ENCODE measurements at regions not wholly inside any gene's neighbourhood (a gene's known extent, or its start where the extent isn't known, plus 50 kb on each side); places are given as distances from the start of the nearest gene placed in this dataset.

DNA sequence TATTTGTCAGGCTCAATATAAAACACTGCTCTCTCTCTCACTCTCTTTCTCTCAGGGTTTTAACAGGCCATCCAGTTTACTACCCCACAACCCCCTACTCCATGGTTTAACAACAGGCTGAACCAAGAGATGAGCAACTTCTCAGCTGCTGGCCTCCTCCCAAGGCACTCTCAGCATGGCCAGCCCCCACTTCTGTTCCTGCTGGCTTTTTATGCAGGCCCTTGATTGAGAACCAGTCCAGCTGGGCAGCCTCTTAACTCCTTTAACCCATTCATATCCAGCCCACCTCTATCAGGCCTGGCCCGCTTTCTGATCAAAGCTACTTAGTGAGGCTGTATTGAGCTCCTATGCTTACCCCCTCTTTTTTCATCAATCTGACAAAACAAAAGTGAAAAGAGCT, 346.8 kb upstream of the POU3F2 start:
- no peak for DNase-seq

DNA sequence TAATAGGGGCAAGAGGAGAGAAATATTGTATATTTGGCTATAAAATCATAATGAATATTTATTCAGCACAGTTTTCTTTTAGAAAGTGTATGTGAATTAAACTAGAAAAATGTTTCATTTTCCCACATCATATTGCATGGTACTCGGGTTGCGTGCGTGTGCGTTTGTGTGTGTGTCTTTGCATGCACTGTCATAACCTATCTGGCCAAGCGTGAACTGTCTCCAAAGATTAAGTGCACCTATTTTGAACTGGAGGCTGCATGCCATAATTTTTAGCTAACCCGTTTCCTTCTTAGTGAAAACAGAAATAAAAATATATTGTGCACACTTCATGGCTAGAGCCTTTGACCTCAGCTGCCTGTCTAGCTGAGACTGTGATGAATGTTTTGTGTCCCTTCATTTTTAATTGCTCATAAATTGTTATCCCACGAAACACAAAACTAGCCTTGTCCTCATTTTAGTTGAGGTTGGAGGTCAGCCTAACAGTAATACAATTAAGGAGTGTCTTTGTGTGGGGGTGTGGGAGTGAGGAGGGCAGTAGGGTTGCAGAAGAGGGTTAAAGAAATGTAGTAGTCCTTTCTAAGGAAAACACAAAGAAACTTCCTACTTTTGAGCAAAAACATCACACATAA, 336.1 kb upstream of the POU3F2 start:
- no peak for DNase-seq

DNA sequence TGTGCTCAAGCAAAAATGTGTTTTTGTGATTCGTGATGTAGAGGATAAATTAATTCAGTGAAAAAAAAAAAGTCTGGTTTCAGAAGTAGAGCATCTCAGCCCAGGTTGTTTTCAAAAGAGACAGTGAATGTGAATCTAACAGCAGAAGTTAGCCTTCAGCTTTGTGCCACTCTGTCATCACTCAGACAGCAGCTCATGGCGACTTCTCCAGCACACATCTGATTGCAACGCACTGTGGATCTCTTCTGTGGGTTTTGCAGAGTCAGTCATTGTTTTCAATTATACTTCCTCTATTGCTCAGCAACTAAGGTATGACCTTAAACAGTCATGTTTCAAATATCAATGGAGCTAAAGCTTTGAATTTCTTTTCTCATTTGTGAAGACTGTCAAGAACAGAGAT, 335.5 kb upstream of the POU3F2 start:
- no peak for DNase-seq

DNA sequence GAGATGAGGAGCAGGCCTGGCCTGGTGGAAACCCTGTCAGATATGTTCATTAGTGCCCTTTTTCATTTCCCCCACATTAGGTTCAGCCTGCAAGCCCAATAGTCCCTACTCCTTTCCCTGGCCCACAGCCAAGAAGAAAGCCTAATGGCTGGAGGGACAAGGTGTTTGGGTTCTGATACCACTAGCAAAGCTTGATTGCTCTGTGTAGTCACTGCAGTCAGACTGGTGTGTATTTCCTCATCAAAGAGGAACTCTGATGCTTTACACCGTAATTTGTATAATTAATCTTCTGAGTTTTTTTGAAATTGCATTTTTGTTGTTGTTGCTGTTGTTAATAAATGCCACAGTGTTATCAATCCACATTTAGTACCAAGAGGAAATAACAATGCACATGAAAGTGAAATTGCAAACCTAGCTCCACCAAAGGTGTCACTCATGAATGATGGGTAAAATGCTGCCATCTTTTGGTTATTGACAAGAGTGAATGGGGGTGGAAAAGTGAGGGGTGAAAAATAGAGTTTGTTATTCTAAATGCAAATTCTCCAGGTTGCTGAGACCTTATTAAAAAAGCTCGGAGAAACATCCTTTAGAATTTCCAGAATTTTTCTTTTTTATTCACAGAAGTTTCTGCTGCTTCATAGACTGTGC, 320.2 kb upstream of the POU3F2 start:
- DNase-seq = no peak

DNA sequence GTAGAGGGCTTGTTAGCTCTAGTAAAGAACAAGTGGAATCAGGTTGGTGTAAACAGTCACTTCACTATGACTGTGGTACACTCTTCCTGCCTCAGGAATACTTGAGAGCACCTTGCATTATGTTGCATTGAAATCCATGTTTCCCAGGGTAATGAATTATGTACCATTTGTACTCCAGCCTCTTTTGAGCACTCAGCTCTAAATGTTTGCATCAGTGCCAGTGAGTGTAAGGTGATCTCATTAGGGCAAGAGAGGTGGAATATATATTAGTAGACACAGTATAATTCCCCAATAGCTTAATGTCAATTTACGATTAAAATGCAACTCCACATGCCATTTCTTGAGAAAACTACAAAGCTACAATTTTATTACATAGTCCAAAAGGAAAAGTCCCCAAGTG, 319.6 kb upstream of the POU3F2 start:
- DNase-seq = no peak

DNA sequence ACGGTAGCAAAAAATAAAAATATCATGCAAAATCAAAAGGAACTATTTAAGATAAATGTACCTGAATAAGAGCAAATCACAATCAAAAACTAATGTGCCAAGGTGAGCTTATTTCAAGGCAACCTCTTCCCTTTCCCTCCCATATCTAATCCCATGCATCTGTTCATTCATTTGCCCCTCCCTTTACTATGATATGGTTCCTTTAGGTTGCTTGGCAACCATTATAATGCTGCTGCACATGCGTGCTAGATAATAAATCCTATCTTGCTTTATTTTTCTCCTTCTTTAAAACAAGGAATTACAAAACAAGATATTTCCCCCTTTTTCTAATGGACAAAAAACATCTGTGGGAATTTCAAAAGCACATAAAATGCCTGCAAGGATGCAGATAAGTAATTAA, 318.2 kb upstream of the POU3F2 start:
- no peak for DNase-seq

DNA sequence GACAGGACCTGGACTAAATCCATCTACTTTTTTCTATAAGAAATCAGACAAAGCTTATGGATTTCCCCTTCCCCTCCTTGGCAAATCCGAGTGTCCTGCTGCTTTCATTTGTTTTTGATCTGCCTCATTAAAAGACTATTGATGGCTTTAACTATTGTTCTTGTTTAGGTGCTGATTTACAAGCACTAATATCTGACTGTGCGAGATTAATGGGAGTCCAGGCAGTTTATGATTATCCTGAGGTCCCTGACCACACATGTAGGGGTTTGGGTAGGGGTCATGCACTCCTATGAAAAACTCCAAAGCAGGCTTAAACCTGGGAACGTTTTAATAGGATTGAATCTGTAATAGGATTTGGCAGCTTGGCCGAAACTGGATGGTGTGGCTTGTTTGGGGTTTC, 317.5 kb upstream of the POU3F2 start:
- no peak for DNase-seq

DNA sequence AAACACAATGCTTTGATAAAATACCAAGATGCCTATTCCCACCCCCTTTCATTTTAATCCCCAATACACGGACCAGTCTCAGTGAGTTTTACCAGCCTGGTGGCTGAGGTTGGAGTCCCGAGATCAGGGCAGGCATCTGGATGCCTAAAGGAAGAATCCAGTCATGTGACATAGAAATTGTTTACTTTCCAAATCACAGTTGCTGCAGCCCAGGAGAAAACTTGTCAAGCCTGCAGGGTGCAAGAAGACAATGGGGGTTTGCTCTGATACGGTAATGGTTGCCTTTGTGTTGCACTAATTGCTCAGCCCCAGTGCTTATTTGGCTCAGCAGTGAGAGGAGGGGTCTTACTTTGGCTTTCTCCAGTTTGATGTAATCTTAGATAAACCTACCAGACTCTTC, 308.5 kb upstream of the POU3F2 start:
- no peak for DNase-seq

DNA sequence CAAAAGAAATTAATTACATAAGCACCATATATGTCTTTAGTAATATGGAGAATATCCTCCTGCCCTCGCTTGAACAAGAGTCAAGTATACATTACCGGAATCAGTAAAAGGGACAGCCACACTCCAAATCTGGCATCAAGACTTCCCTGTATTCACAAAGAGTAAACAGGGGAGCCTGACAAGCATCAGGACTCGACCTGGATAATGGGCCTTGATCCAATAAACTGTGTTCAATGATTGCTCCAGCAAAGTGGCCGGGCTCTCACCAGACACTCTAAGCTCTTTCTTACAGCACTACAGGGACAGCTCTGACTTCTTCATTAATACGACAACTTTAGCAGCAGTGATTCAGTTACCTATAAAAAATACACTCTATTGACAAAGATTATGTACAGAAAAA, 307.9 kb upstream of the POU3F2 start:
- DNase-seq = no peak

DNA sequence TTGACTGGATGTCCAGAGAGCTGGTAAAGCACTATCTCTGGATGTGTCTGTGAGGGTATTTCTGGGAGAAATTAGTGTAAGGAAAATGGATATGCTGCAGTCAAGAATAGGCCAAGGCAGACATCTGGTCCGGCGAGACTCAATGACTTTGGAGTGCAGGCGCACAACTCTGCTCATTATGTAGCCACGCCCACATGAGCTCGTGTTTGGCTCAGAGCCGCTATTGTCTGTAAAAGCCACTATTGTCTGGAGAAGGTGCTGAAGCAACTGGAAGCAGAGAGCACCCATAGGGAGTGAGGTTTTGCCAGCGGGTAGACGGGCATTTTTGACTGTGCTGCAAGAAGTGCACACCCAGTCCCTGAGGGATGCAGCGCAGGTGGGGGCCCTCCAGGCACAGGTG, 305.0 kb upstream of the POU3F2 start:
- DNase-seq = no peak

DNA sequence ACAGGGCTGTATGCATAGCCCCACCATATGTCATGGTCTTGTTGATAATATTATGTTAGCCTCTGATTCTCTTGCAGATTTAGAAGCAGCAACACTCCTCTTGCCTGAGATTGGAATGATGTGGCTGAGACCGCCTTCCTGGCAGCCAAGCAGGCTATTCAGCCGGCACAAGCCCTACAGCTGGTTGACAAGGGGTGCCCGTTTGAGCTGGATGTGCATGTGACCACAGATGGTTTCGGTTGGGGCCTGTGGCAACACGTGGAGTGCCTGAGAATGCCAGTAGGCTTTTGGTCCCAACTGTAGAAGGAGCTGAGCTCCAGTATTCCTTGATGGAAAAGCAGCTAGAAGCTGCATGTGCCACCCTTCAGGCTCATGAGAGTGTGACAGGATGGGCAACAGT, 303.6 kb upstream of the POU3F2 start:
- no peak for DNase-seq

DNA sequence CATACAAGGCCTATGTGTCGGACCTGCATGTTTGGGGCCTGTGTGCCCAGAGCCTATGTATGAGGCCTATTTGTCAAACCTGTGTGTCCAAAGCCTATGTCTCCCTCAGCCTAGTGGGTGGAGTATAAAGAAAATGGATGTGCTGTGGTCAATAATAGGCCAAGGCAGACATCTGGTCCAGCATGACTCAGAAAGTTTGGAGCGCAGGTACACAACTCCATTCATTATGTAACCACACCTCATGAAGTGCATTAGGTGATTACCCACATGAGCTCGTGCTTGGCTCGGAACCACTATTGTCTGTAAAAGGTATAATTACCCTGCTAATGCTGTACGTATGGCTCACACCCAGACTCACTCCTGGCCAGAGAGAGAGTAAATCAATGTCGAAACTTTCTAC, 302.4 kb upstream of the POU3F2 start:
- no peak for DNase-seq

DNA sequence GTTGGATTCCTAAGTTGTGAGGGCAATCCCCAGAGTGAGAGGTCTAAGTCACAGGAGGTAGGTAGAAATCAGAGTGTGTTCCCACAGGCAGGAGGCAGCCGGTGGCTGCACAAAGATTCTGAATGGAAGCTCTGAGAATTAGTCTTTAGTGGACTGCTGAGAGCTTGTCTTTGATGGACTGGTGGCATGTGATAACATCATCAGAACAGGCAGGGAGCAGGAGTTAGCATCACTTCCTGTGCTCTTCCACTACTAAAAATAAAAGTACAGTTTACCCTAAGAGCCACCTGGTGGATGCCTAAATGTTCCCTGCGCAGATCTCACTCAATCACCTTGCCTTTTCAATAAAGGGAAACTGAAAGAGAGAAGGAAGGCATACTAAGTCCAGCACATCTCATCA, 294.6 kb upstream of the POU3F2 start:
- DNase-seq = no peak

DNA sequence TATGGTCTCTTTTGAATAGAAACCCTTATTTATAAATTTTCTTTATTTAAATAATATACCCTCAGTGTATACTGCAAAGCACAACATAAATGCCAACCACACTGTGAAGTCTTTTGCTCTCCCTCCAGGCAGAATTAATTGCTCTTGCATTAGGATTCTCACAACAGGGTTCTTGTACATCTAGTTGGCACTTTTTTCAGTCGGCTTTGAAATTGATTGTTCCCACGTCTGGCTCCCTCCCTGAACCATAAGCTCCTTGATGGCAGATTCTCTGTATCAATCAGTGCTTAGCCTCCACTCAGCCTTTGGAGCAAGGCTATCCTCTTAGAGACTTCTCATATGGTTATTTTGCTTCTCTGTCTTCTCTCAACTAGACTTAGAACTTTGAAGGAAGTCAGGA, 288.0 kb upstream of the POU3F2 start:
- DNase-seq = no peak

DNA sequence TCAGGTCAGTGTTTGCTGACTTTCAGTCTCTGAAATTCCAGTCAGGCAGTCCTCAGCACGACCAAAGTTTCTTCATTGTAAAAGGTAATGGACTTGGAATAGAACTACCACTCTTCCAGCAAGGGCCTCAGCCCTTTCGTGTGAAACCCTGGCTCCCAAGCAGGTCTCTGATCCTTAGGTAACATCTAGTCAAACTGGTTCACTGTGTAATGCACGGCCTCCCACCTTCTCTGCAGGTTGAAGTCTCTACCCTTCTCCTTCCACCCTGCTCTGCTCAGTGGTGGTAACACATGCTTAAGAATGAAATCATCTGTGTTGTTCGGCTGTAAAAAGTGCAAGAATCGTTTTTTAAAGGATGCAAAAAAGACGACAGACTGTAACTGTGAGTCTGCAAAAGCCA, 287.2 kb upstream of the POU3F2 start:
- DNase-seq = no peak

DNA sequence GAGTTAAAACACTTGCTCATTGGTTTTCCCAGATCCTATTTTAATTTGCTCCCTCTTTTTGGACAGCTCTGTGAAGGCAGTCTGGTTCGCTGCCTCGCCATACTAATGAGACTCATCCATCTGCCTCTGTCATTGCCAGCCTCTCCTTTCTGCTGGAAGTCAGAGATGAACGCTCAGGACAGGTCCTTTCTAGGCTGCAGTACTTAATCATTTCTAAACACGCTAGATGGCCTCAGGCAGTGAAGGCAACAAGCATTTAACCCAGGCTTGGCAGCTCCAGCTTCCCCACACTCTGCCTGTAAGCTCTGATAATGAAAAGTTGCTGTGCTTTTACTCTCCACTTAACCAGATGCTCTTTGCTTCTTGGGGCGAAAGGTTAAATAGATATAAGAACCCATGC, 286.7 kb upstream of the POU3F2 start:
- DNase-seq = peak; percentile 12

DNA sequence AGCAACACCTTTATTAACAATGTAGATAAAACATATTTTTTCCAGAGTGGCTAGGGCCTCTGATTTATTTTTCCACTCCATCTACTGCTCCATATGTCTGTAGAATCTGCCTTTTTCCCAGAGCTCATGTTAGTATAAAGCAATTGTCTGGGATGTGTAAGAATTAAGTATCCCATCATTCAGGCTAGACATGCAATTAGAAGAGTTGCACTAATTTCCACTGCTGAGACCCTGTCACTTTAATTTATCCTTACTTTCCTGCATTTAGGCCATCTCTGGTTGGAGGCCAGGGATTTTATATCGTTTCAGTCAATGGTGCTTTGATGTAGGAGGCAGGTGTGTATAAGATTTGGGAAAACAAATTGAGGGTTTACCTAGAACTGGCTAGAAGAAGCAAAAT, 286.1 kb upstream of the POU3F2 start:
- no peak for DNase-seq

DNA sequence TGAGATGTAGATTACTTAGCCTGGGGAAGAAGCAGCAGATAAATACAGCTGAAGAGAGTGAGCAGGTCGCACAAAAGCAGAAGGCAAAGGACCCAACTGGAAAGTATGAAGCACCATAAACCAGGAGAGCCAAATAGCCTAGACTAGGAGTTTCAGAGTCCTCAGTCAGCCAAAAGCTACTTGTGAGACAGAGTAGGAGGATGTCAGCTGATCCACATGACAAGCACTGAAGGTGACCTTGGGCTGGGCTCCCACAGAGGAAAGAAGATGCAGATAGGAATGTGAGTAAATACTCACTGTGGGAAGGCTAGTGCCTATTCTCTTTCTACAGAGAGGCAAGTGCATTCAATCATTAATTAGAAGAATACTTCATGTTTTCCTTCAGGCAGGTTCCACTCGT, 274.0 kb upstream of the POU3F2 start:
- DNase-seq = no peak

DNA sequence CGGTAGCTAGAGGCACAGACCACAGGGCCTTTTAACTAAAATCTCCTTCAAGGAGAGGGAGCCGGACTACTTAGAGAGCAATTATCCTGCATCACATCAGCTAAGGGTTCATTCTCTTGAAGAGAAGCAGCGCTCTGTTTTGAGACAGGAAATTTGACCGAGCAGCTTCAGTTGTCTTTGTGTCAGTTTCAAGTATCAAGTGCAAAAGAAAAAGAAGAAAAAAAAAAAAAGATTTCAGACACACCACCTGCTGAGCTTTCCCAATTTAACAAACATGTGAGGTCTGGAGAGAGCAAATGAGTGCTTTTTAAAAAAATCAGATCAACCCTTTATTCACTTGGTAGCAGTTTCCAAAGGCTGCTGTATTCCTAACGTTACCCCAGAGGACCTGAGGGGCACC, 273.5 kb upstream of the POU3F2 start:
- DNase-seq = peak; percentile 35

DNA sequence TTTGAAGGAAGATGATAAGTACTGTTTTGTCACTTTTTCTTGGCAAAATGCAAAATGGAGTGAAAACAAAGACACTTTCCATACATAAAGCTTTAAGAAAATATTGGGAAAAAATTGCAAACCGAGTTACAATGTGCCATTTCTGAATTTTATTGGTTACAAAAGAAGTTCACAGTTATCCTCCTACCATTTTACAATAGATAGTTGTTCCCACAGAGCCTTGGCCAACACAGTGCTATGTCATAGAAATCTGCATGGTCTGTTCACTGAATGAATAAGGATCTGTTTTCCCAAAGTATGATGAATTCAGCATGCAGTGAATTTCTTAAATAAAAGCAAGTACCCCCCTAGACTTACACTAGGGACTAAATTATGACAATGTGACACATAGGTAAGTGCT, 268.2 kb upstream of the POU3F2 start:
- DNase-seq = no peak

DNA sequence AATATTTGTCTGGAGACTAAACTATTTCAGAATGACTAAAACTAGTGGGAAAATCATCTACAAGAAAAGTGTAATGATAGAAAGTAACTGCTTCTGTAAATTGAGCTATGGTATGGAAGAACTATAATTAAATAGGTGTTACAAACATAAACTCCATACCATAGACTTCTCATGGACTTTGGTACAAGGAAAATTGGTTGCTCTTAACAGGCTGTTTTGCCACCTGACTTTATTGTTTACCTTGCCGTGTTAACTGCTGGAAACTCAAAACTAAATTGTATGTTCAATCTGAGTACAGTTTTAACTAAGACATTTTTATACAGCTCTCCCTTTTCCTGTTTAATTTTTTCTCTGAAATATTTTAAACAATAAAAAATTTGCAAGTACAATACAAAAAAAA, 261.8 kb upstream of the POU3F2 start:
- no peak for DNase-seq

DNA sequence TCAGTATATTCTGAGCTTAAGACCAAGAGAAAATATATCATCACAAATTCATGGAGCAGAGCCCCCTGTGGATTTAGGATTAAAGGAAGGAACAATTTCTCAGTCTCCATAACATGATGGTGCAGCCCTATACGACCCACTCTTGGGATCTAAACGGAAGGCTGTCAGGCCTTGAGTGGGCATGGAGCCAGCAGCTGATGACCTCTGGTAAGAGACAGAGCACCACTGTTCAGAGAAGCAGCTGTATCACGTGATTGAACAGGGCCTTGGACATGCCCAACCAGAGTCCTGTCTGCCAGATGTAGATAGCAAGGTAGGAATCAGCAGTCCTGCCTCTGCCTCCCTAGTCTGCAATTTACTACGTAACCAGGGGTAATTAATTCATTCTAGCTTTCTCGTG, 259.4 kb upstream of the POU3F2 start:
- peak; percentile 1 for DNase-seq

DNA sequence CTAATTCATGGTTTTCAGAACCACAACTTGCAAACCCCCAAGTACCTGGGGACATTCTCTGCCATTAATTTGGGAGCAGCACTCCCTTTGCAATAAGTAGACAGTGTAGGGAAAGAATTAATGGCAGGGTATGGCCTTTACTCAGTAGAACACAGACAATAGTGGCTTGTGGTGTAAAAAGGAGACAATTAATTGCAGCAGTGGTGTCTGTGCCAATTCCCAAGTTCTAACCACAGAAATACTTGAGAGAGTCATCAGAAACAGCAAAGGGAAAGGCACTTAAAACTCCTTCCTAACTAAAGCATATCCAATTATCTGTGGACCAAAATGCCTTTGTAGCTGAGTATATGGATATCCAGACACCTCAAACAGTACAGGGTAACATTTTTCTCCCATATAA, 257.6 kb upstream of the POU3F2 start:
- DNase-seq = no peak

DNA sequence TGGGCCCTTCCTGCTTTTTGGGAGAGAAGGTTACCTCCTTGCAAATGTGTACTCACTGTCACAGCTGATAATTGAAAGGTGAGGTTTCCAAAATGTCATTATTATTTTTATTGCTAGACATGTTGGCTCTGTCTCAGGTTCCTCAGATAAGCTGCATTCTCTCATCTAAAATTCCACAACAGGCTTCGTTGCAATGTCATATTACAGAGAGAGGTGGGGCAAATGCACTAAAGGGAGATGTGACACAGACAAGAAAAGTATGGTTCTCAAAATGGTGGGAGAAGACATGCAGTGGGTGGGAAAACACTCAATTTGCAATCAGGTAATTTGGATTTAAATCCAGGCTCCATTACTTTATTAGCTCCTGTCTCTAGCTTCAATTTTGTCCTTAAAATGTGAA, 256.4 kb upstream of the POU3F2 start:
- DNase-seq = no peak

DNA sequence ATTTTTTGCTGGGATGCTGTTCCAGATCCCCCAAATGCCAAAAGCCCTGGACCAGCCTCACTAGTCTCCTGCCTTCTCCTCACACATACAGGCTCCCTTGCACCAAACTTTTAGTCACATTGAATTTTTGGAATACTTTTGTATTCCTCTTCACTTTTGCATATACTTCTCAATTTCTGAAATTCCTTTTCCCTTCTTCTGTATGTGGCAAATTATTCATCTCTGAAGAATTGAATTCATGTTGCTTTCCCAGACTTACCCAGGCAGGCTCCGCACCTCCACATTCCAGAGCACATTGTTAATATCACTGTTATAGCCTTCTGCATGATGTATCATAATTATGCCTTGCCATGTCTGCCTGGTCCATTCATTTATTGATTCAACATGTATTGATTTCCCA, 255.3 kb upstream of the POU3F2 start:
- DNase-seq = no peak

DNA sequence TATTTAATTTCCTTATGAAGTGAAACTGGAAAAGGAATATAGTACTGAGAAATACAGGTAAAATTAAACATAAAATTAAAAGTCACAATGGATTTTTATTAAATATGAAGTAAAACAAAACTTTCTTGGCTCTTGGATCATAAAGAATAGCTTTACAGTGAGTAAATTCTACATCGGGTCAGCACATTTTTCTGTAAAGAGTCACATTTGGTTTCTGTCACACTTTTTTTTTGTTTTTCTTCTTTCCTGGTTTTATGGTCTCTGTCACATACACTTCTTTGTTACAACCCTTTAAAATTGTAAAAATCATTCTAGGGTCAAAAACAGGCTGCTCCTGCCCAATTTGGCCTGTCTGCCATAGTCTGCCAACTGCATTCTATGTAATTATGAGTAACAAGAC, 254.4 kb upstream of the POU3F2 start:
- DNase-seq = no peak
